SK-N-SH (cell line): ENCODE measurements at regions not wholly inside any gene's neighbourhood (a gene's known extent, or its start where the extent isn't known, plus 50 kb on each side); places are given as distances from the start of the nearest gene placed in this dataset.

Experiments
- NFIC ChIP-seq: IDR thresholded peaks from 2 replicates; pipeline ENCODE4 v1.4.0; 2012; ENCODE audit warnings: borderline replicate concordance
- REST ChIP-seq: IDR thresholded peaks from 2 replicates; pipeline ENCODE4 v1.6.1; 2012; ENCODE audit warnings: mild to moderate bottlenecking, low read depth, low read length, moderate library complexity
- RFX5 ChIP-seq: IDR thresholded peaks from 2 replicates; pipeline ENCODE4 v1.6.1; 2012; ENCODE audit warnings: mild to moderate bottlenecking, improper control_type of control experiment, low read length
- TF ChIP-seq, protein P1 (sequence below): fragments of 200-600 bp; sonication (generic); IDR thresholded peaks from 2 replicates; pipeline ENCODE4 v1.6.1; 2017; ENCODE audit warnings: antibody characterized with exemption, mild to moderate bottlenecking, moderate library complexity

DNA sequence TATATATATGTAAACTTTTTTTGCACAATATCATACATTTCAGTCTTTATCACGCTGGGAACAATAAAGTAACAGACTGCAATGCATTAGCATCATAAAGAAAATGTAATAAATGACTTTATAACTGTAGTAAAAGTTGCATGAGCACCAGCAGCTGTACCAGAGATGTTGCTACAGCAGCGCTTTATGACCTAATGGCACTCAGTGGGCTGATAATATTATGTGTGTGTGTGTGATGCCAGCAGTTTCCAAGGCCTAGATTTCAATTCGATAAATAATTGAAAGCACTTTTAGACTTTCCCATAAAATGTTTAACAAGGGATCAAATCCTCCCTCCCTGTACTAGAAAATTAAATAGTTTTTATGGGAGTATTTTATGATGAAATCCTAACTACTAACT lies 367.6 kb upstream of the AGA start:
- TF ChIP-seq NFIC (no peak), RFX5 (no peak), REST (no peak)
- TF ChIP-seq, protein P1, sequence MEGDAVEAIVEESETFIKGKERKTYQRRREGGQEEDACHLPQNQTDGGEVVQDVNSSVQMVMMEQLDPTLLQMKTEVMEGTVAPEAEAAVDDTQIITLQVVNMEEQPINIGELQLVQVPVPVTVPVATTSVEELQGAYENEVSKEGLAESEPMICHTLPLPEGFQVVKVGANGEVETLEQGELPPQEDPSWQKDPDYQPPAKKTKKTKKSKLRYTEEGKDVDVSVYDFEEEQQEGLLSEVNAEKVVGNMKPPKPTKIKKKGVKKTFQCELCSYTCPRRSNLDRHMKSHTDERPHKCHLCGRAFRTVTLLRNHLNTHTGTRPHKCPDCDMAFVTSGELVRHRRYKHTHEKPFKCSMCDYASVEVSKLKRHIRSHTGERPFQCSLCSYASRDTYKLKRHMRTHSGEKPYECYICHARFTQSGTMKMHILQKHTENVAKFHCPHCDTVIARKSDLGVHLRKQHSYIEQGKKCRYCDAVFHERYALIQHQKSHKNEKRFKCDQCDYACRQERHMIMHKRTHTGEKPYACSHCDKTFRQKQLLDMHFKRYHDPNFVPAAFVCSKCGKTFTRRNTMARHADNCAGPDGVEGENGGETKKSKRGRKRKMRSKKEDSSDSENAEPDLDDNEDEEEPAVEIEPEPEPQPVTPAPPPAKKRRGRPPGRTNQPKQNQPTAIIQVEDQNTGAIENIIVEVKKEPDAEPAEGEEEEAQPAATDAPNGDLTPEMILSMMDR, result no peak
